Activated gamma-delta T cell (primary cell): ENCODE measurements at regions not wholly inside any gene's neighbourhood (a gene's known extent, or its start where the extent isn't known, plus 50 kb on each side); places are given as distances from the start of the nearest gene placed in this dataset.
"Not testable (repeated sequence)": the region's sequence is repeated elsewhere in the genome, so short reads cannot be mapped to it uniquely, and the experiment has no call there.

Source experiments
- DNase-seq: peaks from one replicate; lab custom pipeline; 2025; lab: John Stamatoyannopoulos, UW

DNA sequence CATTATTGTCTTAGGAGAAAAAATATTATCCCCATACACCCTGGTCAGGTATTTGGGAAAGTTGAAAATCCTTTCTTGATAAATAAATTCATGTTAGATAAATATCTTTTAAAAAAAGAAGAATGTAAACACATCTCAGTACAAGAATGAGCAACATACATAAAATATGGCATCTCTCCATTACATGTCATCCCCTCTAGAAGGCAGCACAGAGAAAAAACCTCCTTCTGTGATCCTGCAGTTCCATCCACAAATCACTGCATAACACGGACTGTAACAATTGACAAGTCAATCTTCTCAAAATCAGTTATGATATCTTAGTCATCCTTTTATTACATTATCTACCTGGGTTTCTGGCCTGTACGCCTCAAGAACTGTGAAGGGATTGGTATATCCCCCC, 683.9 kb upstream of the KLHL1 start:
- DNase-seq = no peak

GRCh38 chr13:70789751-70790150, 681.5 kb upstream of the KLHL1 start:
- DNase-seq = no peak

GRCh38 chr13:70788074-70788473, 679.8 kb upstream of the KLHL1 start:
- no peak for DNase-seq

- DNase-seq = no peak
These were observed 676.1 kb upstream of the KLHL1 start for GRCh38 chr13:70784207-70784989.

GRCh38 chr13:70769817-70770216, 661.6 kb upstream of the KLHL1 start:
- DNase-seq = no peak

GRCh38 chr13:70758932-70759331, 650.7 kb upstream of the KLHL1 start:
- DNase-seq = no peak

DNA sequence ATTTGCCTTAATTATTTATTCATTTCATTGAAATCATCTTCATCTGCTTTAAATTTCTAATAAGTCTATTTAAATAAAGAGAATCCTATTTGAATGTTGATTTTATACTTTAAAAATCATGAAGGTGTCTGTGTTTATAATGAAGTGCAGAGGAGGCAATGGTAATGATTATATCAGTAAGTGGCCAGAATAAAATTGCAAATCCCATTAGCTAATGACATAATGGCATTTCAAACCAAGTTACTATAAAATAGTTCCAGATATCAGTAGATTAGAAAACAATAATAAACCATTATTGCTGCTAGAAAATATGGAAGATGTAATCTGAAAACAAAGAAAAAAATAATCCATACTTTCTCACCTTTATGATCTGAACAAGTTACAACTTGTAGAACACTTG, 647.8 kb upstream of the KLHL1 start:
- DNase-seq = no peak

- no peak for DNase-seq
These were observed 647.2 kb upstream of the KLHL1 start for GRCh38 chr13:70755456-70755855.

DNA sequence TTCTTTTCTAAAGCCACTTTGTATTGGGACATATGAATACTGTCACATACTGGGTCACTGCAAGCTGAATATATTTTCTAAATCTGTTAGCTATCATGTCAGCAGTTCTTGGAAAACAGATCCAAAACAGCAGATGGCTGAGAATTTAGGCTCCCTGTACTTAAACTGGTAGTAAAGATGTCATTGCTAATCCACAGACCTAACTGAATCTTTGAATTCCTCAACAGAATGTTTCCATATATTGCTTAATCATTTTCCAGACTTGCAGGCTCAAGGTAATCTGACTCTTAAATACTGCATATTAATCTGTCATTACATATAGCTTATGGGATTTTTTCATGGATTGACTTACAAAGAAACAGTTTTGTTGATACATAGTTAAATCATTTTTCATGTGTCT, 639.0 kb upstream of the KLHL1 start:
- no peak for DNase-seq

GRCh38 chr13:70746469-70746868, 638.2 kb upstream of the KLHL1 start:
- DNase-seq = not testable (repeated sequence)

- DNase-seq = no peak
These were observed 628.5 kb upstream of the KLHL1 start for GRCh38 chr13:70736622-70737317.

- DNase-seq = no peak
These were observed 624.4 kb upstream of the KLHL1 start for GRCh38 chr13:70732611-70733010.

GRCh38 chr13:70729369-70729768, 621.1 kb upstream of the KLHL1 start:
- no peak for DNase-seq

DNA sequence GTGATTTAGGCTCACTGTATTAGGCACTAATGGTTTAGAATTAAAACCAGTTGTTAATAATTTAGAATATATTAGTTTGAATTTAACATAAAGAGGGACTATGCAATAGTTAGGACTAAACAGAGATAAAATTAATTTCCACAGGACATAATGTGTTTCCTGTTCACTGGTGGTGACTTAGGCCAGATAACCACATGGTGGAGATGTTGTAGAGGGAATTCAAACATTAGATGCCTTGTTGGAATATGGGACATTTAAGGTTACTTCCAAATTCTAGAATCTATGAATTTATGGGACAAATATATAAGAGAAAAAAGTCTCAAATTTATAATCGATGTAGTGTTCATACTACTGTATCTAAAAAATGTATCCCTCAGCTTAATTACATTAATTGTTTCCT, 615.5 kb upstream of the KLHL1 start:
- no peak for DNase-seq

DNA sequence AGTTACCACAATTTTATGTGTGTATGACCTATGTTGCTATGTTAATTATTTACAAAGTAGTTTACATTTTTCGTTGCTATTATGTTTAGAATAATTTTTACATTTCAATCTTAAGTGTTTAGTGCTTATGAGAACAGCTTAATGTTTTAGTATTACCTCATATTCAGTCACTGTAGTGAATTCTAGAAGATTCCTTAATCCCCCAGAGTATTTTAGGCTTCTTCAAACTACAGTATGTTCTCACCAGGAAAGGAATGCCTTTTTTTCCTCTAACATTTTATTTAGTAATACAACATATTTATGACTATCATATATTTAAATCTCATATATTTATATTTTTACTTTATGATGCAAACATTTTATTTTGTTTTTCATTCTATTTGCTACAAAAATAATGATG, 612.1 kb upstream of the KLHL1 start:
- DNase-seq = no peak

DNA sequence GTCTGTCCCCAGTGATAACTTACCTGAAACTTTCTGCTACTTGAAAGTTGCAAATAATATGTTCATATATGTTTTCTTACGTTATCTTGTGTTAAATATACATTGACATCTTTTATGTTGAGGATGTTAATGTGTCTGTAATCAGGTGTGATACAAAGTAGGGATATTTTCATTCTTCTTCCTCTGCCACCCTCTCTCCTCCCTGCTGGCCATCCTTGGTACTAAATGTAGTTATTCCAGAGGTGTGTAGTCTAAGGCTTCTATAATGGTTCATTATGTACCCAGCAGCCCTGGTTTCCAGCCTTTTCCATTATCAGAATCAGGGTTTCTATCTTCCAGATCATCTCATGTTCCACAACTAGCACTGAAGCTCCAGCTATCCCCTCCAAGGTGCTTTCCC, 606.7 kb upstream of the KLHL1 start:
- DNase-seq = no peak

- no peak for DNase-seq
These were observed 600.5 kb upstream of the KLHL1 start for GRCh38 chr13:70708775-70709174.

GRCh38 chr13:70703755-70704154, 595.5 kb upstream of the KLHL1 start:
- DNase-seq = no peak

GRCh38 chr13:70694996-70695715, 586.9 kb upstream of the KLHL1 start:
- DNase-seq = no peak

DNA sequence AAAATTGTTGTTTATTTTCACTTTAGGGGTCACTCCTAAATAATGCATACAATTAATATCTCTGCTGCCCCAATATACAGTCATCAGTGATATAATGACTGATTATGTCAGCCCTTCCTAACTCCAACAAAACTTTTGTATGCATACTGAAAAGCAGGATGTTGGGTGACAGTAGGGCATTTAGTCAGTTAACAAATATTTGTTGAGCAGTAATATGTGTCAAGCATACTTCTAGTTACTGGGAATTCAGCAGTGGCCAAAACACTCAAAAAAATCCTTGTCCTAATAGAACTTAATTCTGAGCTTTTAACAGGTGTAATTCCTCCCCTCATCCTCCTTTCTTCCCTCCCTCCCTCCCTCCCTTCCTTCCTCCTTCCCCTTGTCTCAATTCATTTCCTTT, 560.7 kb upstream of the KLHL1 start:
- DNase-seq = no peak

GRCh38 chr13:70668293-70668692, 560.0 kb upstream of the KLHL1 start:
- DNase-seq = no peak

DNA sequence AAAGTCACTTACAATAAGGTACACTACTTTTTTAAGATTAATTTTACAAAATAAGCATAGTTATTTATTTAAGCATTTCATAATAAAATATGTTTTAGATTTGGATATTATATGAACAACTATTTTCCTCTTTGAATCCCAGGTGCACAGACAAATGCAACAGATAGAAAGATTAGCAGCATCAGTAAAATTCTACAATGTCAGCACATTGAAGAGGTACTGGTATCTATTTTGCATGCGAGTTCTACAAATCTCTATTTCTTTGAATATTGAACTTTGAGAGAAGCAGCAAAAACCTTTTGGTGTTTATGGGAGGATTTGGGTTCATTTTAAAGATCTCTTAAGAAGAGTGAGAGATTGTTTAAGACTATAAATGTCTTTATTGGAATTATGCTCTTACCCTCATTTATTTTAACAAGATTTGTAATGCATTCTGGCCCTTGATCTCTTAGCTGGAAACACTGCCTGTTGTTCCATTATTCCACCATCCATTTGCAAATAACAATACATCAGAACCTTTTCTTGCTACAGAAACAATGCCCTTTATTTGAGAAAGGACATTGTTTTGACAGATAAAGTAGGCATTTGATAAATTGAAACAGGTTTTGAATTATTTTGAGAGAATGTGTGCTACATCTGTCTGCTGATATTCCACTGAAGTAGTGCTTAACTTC, 558.8 kb upstream of the KLHL1 start:
- no peak for DNase-seq
